IMR-90 (cell line): ENCODE measurements at regions not wholly inside any gene's neighbourhood (a gene's known extent, or its start where the extent isn't known, plus 50 kb on each side); places are given as distances from the start of the nearest gene placed in this dataset.

Experiments
- ATAC-seq: fragments of 200-7000 bp; cut with Tn5 transposase; 2 replicates; pipeline ENCODE4 v1.9.1; 2020; ENCODE audit warnings: low read depth, mild to moderate bottlenecking, moderate library complexity
- BruUV-seq: library from RNA; stranded (reverse); fragments of 400-500 nt; replicated peaks from 2 replicates; lab custom pipeline; 2021; lab: Mats Ljungman, UMichigan
- CTCF ChIA-PET: fragments of 300-600 bp; formaldehyde crosslinking; extraction: SDS; loops from one replicate; lab custom pipeline; 2021; ENCODE audit warnings: antibody characterized with exemption; lab: Yijun Ruan, JAX
- POLR2A ChIA-PET: fragments of 300-600 bp; sonication (Branson Sonifier 250); formaldehyde crosslinking; loops from one replicate; lab custom pipeline; 2022; ENCODE audit warnings: antibody characterized with exemption; ENCODE audit not compliant: unreplicated experiment; lab: Charles Lee
- DNase-seq: peaks from one replicate; pipeline ENCODE4 v3.0.0; 2013
- H2AFZ ChIP-seq: replicated peaks from 2 replicates; pipeline ENCODE3; 2013; ENCODE audit warnings: low read length, mild to moderate bottlenecking; ENCODE audit not compliant: poor library complexity
- H2AK5ac ChIP-seq: 2 replicates; pipeline ENCODE4 v1.6.1; 2013; ENCODE audit warnings: low read depth, low read length, inconsistent platforms
- H2AK9ac ChIP-seq: replicated peaks from 2 replicates; pipeline ENCODE3; 2013; ENCODE audit warnings: mild to moderate bottlenecking, low read depth, low read length, moderate library complexity; ENCODE audit not compliant: poor library complexity
- H2BK120ac ChIP-seq: 2 replicates; pipeline ENCODE4 v1.6.1; 2013; ENCODE audit warnings: low read depth, low read length, inconsistent platforms
- H2BK15ac ChIP-seq: 3 replicates; pipeline ENCODE4 v1.6.1; 2013; ENCODE audit warnings: low read depth, low read length, inconsistent platforms
- H2BK20ac ChIP-seq: 2 replicates; pipeline ENCODE4 v1.6.1; 2013; ENCODE audit warnings: low read depth, mild to moderate bottlenecking, inconsistent platforms, low read length, moderate library complexity
- H2BK5ac ChIP-seq: 2 replicates; pipeline ENCODE4 v1.6.1; 2013; ENCODE audit warnings: mild to moderate bottlenecking, low read depth, low read length, inconsistent platforms; ENCODE audit not compliant: poor library complexity, severe bottlenecking
- H3K14ac ChIP-seq: replicated peaks from 2 replicates; pipeline ENCODE4 v1.6.1; 2013; ENCODE audit warnings: low read depth, low read length, inconsistent platforms
- H3K18ac ChIP-seq: 2 replicates; pipeline ENCODE4 v1.6.1; 2013; ENCODE audit warnings: low read depth, low read length, control low read depth
- H3K23ac ChIP-seq: 2 replicates; pipeline ENCODE4 v1.6.1; 2013; ENCODE audit warnings: low read depth, low read length, inconsistent platforms
- H3K27ac ChIP-seq: 2 replicates; pipeline ENCODE4 v1.5.1; 2013; ENCODE audit warnings: mild to moderate bottlenecking, control low read depth, low read length; ENCODE audit not compliant: insufficient read depth
- H3K27me3 ChIP-seq: 2 replicates; pipeline ENCODE4 v1.6.1; 2013; ENCODE audit warnings: low read length; ENCODE audit not compliant: control insufficient read depth, insufficient read depth
- H3K36me3 ChIP-seq: 2 replicates; pipeline ENCODE4 v1.6.1; 2013; ENCODE audit warnings: low read length, mixed read lengths; ENCODE audit not compliant: control insufficient read depth, insufficient read depth
- H3K4ac ChIP-seq: 2 replicates; pipeline ENCODE4 v1.6.1; 2013; ENCODE audit warnings: low read depth, low read length, inconsistent platforms
- H3K4me1 ChIP-seq: 2 replicates; pipeline ENCODE4 v1.6.1; 2013; ENCODE audit warnings: low read length, mixed read lengths; ENCODE audit not compliant: control insufficient read depth, insufficient read depth
- H3K4me2 ChIP-seq: 2 replicates; pipeline ENCODE4 v1.6.1; 2013; ENCODE audit warnings: low read depth, mild to moderate bottlenecking, control low read depth, low read length, moderate library complexity
- H3K4me3 ChIP-seq: 2 replicates; pipeline ENCODE4 v1.5.1; 2013; ENCODE audit warnings: low read depth, mild to moderate bottlenecking, control low read depth, low read length, moderate library complexity; ENCODE audit not compliant: insufficient read depth
- H3K56ac ChIP-seq: 2 replicates; pipeline ENCODE4 v1.6.1; 2013; ENCODE audit warnings: low read length, inconsistent platforms; ENCODE audit not compliant: insufficient read depth; ENCODE audit errors: extremely low read depth
- H3K79me1 ChIP-seq, 2 experiments: 2 replicates each; pipeline ENCODE4 v1.6.1; 2013; ENCODE audit warnings: low read length in 2 of 2, inconsistent platforms in 1 of 2, low read depth in 1 of 2
- H3K9ac ChIP-seq: 2 replicates; pipeline ENCODE4 v1.6.1; 2013; ENCODE audit warnings: low read depth, low read length, control low read depth
- H3K9me1 ChIP-seq: 2 replicates; pipeline ENCODE4 v1.6.1; 2013; ENCODE audit warnings: low read length, inconsistent platforms; ENCODE audit not compliant: insufficient read depth
- H3K9me3 ChIP-seq: 2 replicates; pipeline ENCODE4 v1.6.1; 2013; ENCODE audit warnings: low read length; ENCODE audit not compliant: control insufficient read depth, insufficient read depth
- H4K20me1 ChIP-seq: 2 replicates; pipeline ENCODE4 v1.6.1; 2013; ENCODE audit warnings: low read length, inconsistent platforms; ENCODE audit not compliant: insufficient read depth
- H4K5ac ChIP-seq: 2 replicates; pipeline ENCODE4 v1.6.1; 2013; ENCODE audit warnings: mild to moderate bottlenecking, low read depth, low read length, control low read depth
- H4K8ac ChIP-seq, 2 experiments: 2 replicates each; pipeline ENCODE4 v1.6.1; 2013; ENCODE audit warnings: low read depth in 2 of 2, low read length in 2 of 2, control low read depth in 1 of 2, inconsistent platforms in 1 of 2
- H4K91ac ChIP-seq: 2 replicates; pipeline ENCODE4 v1.6.1; 2013; ENCODE audit warnings: low read depth, low read length, inconsistent platforms; ENCODE audit not compliant: insufficient read depth
- CHD1 ChIP-seq: IDR thresholded peaks from 2 replicates; pipeline ENCODE4 v1.6.1; 2012; ENCODE audit warnings: low read depth, low read length, improper control_type of control experiment
- MAZ ChIP-seq: IDR thresholded peaks from 2 replicates; pipeline ENCODE4 v1.6.1; 2012; ENCODE audit warnings: low read depth, mild to moderate bottlenecking, low read length, improper control_type of control experiment, moderate library complexity, borderline replicate concordance
- MXI1 ChIP-seq: IDR thresholded peaks from 2 replicates; pipeline ENCODE4 v1.6.1; 2012; ENCODE audit warnings: low read depth, mild to moderate bottlenecking, low read length, moderate library complexity, borderline replicate concordance
- NFE2L2 ChIP-seq: fragments of 150-350 bp; IDR thresholded peaks from 2 replicates; pipeline ENCODE4 v1.6.1; 2016; ENCODE audit warnings: low read depth, mild to moderate bottlenecking, low read length
- POLR2A ChIP-seq: IDR thresholded peaks from 2 replicates; pipeline ENCODE4 v1.6.1; 2012; ENCODE audit warnings: mild to moderate bottlenecking, low read depth, low read length
- RAD21 ChIP-seq: IDR thresholded peaks from 2 replicates; pipeline ENCODE4 v1.6.1; 2012; ENCODE audit warnings: low read length, improper control_type of control experiment
- RCOR1 ChIP-seq: IDR thresholded peaks from 2 replicates; pipeline ENCODE4 v1.6.1; 2012; ENCODE audit warnings: mild to moderate bottlenecking, low read length, improper control_type of control experiment; ENCODE audit not compliant: insufficient replicate concordance
- RFX5 ChIP-seq: IDR thresholded peaks from 2 replicates; pipeline ENCODE4 v1.8.0; 2012; ENCODE audit warnings: low read depth, mild to moderate bottlenecking, low read length, moderate library complexity
- WGBS, 2 experiments: methylation state at CpG; one replicate each; pipeline versions ENCODE4 v1.1.5 to v1.1.7; 2013; ENCODE audit warnings: missing lambda C conversion rate in 2 of 2; ENCODE audit not compliant: insufficient read length in 1 of 2; ENCODE audit errors: extremely low coverage in 2 of 2; 5-methylcytosine and 5-hydroxymethylcytosine counted together
- dilution Hi-C: fragments of 300-500 bp; cut with HindIII; formaldehyde crosslinking; loops from one replicate; pipeline ENCODE4 v1.14.3; 2018; ENCODE audit warnings: low sequenced_read_pairs; ENCODE audit not compliant: unreplicated experiment
- in situ Hi-C: fragments of 300-500 bp; cut with MboI; formaldehyde crosslinking; loops from 3 replicates; pipeline ENCODE4 v1.14.3; 2019; ENCODE audit warnings: low sequenced_read_pairs, inconsistent platforms, mixed read lengths
- intact Hi-C: fragments of 100-400 bp; cut with micrococcal nuclease; formaldehyde crosslinking; loops from 2 replicates; pipeline ENCODE4 v1.10.0; 2022
- TF ChIP-seq, protein P1 (sequence below): fragments of 150-350 bp; IDR thresholded peaks from 2 replicates; pipeline ENCODE4 v1.6.1; 2016; ENCODE audit warnings: low read depth, mild to moderate bottlenecking, low read length, moderate library complexity, borderline replicate concordance
- TF ChIP-seq, protein P2 (sequence below): conservative IDR thresholded peaks from 2 replicates; pipeline ENCODE4 v1.5.1; 2012; ENCODE audit warnings: mild to moderate bottlenecking, low read depth, low read length, improper control_type of control experiment

- H4K5ac ChIP-seq: no peak overlapping the region
- H2BK15ac ChIP-seq: no peak overlapping the region
- H3K79me1 ChIP-seq: no peaks in the 10 kb centered on the region
- no CpG with 5 or more reads among the region's 2 CpGs for WGBS, 2 experiments
- H2BK120ac ChIP-seq: no peak overlapping the region
- no peak overlapping the region for H3K56ac ChIP-seq
- no peaks in the 10 kb centered on the region for H3K36me3 ChIP-seq
- POLR2A ChIA-PET: no interaction called here
- H3K4ac ChIP-seq: no peak overlapping the region
- H2AFZ ChIP-seq: no peak overlapping the region
- intact Hi-C loops (no loop called here), in situ Hi-C loops (no loop called here), dilution Hi-C loops (no loop called here)
- ATAC-seq (no peak), DNase-seq (no peak)
- H2BK5ac ChIP-seq: no peak overlapping the region
- H4K91ac ChIP-seq: no peak overlapping the region
- no peak overlapping the region for H3K9ac ChIP-seq
- H2AK5ac ChIP-seq: no peak overlapping the region
- H3K4me2 ChIP-seq: no peak overlapping the region
- no peaks in the 10 kb centered on the region for H4K20me1 ChIP-seq
- H2BK20ac ChIP-seq: no peak overlapping the region
- no peak overlapping the region for H3K23ac ChIP-seq
- no peaks in the 10 kb centered on the region for H3K9me1 ChIP-seq
- BruUV-seq: no TSS peak
- H3K18ac ChIP-seq: no peak overlapping the region
- no peak overlapping the region for H3K4me3 ChIP-seq
- H3K4me1 ChIP-seq: no peaks in the 10 kb centered on the region
- H3K27ac ChIP-seq: no peak overlapping the region
- TF ChIP-seq MAZ: no peak
- TF ChIP-seq NFE2L2: no peak
- TF ChIP-seq RFX5: no peak
- no peak for TF ChIP-seq MXI1
- no peak for TF ChIP-seq RAD21
- no peak for TF ChIP-seq CHD1
- no peak for TF ChIP-seq POLR2A
- TF ChIP-seq, protein P1, sequence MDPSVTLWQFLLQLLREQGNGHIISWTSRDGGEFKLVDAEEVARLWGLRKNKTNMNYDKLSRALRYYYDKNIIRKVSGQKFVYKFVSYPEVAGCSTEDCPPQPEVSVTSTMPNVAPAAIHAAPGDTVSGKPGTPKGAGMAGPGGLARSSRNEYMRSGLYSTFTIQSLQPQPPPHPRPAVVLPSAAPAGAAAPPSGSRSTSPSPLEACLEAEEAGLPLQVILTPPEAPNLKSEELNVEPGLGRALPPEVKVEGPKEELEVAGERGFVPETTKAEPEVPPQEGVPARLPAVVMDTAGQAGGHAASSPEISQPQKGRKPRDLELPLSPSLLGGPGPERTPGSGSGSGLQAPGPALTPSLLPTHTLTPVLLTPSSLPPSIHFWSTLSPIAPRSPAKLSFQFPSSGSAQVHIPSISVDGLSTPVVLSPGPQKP: no peak
- TF ChIP-seq RCOR1: no peak
- TF ChIP-seq, protein P2, sequence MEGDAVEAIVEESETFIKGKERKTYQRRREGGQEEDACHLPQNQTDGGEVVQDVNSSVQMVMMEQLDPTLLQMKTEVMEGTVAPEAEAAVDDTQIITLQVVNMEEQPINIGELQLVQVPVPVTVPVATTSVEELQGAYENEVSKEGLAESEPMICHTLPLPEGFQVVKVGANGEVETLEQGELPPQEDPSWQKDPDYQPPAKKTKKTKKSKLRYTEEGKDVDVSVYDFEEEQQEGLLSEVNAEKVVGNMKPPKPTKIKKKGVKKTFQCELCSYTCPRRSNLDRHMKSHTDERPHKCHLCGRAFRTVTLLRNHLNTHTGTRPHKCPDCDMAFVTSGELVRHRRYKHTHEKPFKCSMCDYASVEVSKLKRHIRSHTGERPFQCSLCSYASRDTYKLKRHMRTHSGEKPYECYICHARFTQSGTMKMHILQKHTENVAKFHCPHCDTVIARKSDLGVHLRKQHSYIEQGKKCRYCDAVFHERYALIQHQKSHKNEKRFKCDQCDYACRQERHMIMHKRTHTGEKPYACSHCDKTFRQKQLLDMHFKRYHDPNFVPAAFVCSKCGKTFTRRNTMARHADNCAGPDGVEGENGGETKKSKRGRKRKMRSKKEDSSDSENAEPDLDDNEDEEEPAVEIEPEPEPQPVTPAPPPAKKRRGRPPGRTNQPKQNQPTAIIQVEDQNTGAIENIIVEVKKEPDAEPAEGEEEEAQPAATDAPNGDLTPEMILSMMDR: no peak
- no peak overlapping the region for H4K8ac ChIP-seq
- no peaks in the 10 kb centered on the region for H3K27me3 ChIP-seq
- no peak overlapping the region for H2AK9ac ChIP-seq
- CTCF ChIA-PET: no interaction called here
- H3K9me3 ChIP-seq: no peaks in the 10 kb centered on the region
- H3K14ac ChIP-seq: no peak overlapping the region
Measured at GRCh38 chrX:42616981-42617380, 161.0 kb downstream of the PPP1R2C start.
